ENCODE measurements at regions not wholly inside any gene's neighbourhood (a gene's known extent, or its start where the extent isn't known, plus 50 kb on each side); places are given as distances from the start of the nearest gene placed in this dataset.

DNA sequence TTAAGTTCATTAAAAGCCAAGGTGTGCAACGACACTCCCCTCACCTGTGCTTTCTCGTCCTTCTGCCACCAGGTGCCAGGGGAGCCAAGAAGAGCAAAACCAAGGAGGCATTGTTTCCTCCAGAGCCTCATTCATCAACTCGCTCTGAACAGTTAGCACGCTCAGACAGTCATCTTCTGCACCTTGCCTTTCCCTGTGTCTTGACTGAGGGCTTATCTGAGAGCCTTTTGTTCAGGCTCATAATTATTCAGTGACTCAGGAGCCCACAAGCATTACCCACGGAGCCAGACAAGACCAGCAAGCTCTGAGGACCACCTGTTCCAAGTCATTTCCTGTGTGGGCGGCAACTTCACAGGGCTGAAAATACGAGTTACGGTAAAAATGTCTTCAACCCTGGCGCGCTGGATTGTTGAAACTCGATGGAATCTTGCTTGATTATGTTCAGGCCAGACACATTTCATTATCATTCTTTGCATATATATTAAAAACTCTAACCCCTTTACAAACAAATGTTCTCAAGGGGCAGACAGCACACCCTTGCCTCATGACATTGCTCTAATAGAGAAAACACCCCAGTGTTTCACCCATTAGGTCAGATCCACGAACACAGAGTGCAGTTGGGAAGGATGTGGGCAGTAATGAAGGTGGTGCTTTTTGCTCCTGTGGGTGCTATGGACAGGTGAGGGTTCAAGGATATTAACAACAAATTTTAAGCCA, 89.7 kb upstream of the RUNX1 start:
- TF ChIP-seq, protein P1, sequence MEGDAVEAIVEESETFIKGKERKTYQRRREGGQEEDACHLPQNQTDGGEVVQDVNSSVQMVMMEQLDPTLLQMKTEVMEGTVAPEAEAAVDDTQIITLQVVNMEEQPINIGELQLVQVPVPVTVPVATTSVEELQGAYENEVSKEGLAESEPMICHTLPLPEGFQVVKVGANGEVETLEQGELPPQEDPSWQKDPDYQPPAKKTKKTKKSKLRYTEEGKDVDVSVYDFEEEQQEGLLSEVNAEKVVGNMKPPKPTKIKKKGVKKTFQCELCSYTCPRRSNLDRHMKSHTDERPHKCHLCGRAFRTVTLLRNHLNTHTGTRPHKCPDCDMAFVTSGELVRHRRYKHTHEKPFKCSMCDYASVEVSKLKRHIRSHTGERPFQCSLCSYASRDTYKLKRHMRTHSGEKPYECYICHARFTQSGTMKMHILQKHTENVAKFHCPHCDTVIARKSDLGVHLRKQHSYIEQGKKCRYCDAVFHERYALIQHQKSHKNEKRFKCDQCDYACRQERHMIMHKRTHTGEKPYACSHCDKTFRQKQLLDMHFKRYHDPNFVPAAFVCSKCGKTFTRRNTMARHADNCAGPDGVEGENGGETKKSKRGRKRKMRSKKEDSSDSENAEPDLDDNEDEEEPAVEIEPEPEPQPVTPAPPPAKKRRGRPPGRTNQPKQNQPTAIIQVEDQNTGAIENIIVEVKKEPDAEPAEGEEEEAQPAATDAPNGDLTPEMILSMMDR (IDR thresholded peaks at IDR 0.05), result no peak
- TF ChIP-seq POLR2A (IDR thresholded peaks at IDR 0.05), result no peak
